HUES64 (cell line): ENCODE measurements at regions not wholly inside any gene's neighbourhood (a gene's known extent, or its start where the extent isn't known, plus 50 kb on each side); places are given as distances from the start of the nearest gene placed in this dataset.

ENCODE experiments used
- H3K27ac ChIP-seq: 2 replicates; pipeline ENCODE4 v1.7.0; 2013; ENCODE audit warnings: low read depth, low read length, inconsistent platforms
- H3K27me3 ChIP-seq: 2 replicates; pipeline ENCODE4 v1.6.1; 2013; ENCODE audit warnings: mild to moderate bottlenecking, low read length; ENCODE audit not compliant: insufficient read depth
- H3K36me3 ChIP-seq: 2 replicates; pipeline ENCODE4 v1.6.1; 2013; ENCODE audit warnings: mild to moderate bottlenecking, low read length; ENCODE audit not compliant: insufficient read depth
- H3K4me1 ChIP-seq: 2 replicates; pipeline ENCODE4 v1.6.1; 2013; ENCODE audit warnings: mild to moderate bottlenecking, low read length, moderate library complexity; ENCODE audit not compliant: insufficient read depth
- H3K4me3 ChIP-seq: 2 replicates; pipeline ENCODE4 v1.5.1; 2013; ENCODE audit warnings: mild to moderate bottlenecking, low read length, moderate library complexity
- H3K9ac ChIP-seq: 2 replicates; pipeline ENCODE4 v1.6.1; 2013; ENCODE audit warnings: mild to moderate bottlenecking, low read depth, low read length
- H3K9me3 ChIP-seq: 2 replicates; pipeline ENCODE4 v1.6.1; 2013; ENCODE audit warnings: low read depth, low read length; ENCODE audit not compliant: insufficient read depth
- WGBS: fragments of 150-250, 120-280 bp; methylation state at CpG from one replicate; pipeline ENCODE4 v1.1.7; 2013; ENCODE audit warnings: missing lambda C conversion rate; 5-methylcytosine and 5-hydroxymethylcytosine counted together

DNA sequence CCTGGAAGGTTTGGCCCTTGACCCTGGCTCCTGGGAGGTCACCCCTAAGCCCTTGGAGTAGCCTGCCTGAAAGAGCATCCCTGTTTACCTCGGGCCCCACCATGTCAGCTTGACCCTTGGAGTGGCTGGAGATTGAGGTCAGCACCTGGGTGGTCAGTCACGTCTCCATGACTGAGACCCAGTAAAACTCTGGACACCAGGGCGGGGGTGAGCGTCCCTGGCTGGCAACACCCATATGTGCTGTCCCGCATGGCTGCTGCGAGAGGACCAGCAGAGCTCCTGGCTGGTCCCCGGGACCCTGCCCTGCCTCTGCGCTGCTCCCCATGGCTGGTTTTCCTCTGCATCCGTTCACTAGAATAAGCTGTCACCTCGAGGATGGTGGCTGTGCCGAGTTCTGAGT lies 91.2 kb downstream of the RBFOX3 start:
- no peaks in the 10 kb centered on the region for H3K9me3 ChIP-seq
- H3K4me3 ChIP-seq = no peak overlapping the region
- H3K27ac ChIP-seq = no peak overlapping the region
- no peaks in the 10 kb centered on the region for H3K36me3 ChIP-seq
- H3K4me1 ChIP-seq = no peaks in the 10 kb centered on the region
- no peak overlapping the region for H3K9ac ChIP-seq
- H3K27me3 ChIP-seq = no peaks in the 10 kb centered on the region
- WGBS = 92% methylated on average over 11 of the region's 11 CpGs

DNA sequence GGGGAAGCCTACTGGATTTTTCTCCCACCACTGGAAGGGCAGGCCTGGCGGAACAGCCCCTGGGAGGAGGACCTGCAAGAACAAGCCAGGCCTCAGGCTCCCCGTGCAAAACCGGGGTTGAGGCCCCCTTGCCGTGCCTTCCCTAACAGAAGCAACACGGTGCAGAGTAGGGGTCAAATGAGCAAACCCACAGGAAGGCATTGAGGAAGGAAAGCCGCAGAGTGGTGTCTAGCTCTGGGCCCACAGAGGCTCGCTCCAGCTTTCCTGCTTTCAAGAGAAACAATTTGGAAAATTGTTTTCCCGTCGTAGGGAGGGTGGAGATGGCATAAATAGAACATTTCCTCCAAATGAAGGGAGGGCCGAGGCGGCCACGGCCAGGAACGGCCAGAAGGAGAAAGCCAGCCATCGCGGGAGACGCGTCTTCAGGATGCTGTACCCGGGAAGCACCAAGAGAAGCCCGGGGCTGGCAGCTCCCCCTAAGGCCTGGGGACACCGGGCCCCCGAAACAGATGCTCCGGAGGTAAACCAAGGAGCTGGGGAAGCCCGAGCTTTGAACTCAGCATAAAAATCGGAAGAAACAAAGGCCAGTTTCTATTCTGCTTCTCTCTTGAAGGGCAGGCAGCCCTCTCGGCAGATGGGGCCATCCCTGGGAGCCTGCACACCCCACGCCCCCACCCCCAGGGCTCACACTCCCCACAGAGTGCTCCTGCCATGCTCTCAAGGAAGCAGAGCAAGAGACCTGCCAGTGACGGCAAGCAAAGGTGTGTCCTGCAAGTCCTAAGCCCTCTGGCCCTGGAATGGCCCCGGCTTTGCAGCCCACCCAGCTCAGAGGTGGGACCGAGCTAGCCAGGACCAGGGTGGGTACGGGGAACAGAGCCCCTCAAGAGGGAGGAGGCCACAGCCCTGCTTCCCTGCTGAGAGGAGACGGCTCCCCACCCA lies 92.0 kb downstream of the RBFOX3 start:
- Histone ChIP-seq H3K4me3 (no peak overlapping the region), H3K9me3 (no peaks in the 10 kb centered on the region), H3K27ac (no peak overlapping the region), H3K27me3 (no peaks in the 10 kb centered on the region), H3K36me3 (no peaks in the 10 kb centered on the region), H3K9ac (no peak overlapping the region), H3K4me1 (no peaks in the 10 kb centered on the region)
- 91% methylated on average over 31 of the region's 31 CpGs for WGBS

DNA sequence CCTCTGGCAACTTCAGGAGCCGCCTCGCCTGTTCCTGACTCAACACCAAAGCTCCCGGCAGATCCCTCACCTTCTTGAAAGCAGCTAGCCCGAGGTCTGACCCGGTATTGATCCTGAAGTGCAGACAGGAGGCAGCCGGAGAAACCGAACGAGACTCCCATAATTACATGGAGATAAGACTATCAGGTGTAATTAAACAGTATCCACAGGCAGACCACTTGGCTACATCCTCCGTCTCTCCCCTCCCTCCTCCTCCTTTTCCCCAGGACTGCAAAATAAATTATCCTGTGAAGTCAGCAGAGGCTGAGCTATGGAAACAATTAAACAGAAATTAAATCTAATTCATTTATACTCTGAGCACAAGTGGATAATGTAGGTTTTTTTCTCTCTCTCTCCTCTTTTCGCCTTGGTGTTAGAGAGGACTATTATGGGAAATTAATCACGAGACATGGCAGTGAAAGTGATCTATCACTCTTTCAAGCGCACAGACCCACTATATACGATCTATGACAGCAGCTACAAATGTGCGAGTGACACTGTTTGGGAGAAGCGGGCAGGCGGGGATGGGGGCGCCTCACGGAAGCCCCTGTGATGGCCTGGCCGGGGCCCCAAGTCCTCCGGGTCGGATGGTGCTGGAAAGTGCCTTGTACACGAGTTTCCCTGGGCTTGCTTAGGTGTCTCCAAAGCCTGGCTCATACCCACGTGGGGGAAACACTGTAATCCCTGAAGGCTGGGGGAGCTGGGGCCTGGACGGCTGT lies 92.8 kb downstream of the RBFOX3 start:
- Histone ChIP-seq H3K36me3 (no peaks in the 10 kb centered on the region), H3K4me1 (no peaks in the 10 kb centered on the region), H3K27me3 (no peaks in the 10 kb centered on the region), H3K27ac (no peak overlapping the region), H3K9ac (no peak overlapping the region), H3K4me3 (no peak overlapping the region), H3K9me3 (no peaks in the 10 kb centered on the region)
- WGBS = 91% methylated on average over 23 of the region's 24 CpGs

DNA sequence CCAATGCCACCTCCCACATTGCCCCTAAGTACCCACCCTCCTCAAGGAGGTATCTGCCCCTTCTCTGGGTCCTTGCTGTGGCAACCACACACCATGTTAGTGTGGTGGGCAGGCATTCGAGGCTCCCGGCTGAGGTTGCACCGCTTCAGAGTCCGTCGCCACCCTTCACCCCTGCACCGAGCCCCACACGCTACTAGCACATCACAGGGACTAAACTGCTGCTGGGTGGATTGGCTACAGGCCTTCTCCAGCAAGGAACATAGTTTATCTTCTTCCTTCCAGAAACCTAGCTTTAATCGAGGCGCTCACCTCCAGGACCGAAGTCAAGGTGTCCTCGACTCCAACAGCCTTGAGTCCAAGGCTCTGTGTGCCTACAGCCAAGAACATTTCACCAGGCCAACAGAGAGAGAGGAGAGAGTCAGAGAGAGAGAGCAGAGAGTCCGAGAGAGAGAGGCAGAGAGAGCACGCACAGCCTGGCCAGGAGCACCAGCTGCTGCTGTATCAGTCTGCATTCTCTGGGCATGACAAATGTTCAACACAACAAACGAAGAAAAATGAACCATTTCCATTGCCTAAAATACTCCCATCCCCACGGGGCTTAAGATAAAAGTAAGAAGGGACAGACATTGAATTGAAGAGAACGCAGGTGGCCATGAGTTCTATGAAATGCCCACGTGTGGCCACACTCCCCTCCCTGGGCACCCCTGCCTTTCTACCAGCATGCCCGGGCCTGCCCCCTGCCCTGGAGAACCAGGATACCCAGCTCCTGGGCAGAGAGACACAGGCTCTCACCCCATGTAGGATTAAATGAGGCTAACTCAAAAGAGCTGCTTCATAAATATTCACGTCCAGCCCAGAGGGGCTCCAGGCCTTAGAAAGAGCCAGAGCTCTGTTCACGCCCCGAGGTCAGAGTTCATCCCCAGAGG lies 94.9 kb downstream of the RBFOX3 start:
- Histone ChIP-seq H3K4me1 (no peaks in the 10 kb centered on the region), H3K9me3 (no peaks in the 10 kb centered on the region), H3K27me3 (no peaks in the 10 kb centered on the region), H3K36me3 (no peaks in the 10 kb centered on the region), H3K4me3 (no peak overlapping the region), H3K27ac (no peak overlapping the region), H3K9ac (no peak overlapping the region)
- 85% methylated on average over 21 of the region's 21 CpGs for WGBS

DNA sequence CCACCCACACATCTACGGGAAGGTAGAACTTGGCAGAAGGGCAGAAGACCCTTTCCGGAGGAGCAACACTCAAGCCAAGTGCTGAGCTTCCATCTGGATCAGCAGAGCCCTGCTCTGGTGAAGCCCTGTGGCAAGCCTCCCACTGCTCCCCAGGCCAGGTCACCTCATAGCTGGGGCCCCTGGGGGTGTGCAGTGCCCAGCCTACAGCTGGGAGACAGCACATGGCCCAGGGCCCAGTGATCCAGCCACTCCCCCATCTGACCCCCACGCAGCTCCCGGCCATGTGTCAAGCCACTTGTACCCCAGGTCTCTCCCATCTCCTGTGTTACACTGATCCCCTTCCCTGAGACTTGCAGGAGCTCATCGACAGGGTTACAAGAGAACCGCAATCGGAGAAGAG lies 95.7 kb downstream of the RBFOX3 start:
- Histone ChIP-seq H3K27me3 (no peaks in the 10 kb centered on the region), H3K36me3 (no peaks in the 10 kb centered on the region), H3K4me3 (no peak overlapping the region), H3K9ac (no peak overlapping the region), H3K9me3 (no peaks in the 10 kb centered on the region), H3K27ac (no peak overlapping the region), H3K4me1 (no peaks in the 10 kb centered on the region)
- WGBS = 96% methylated on average over 7 of the region's 7 CpGs

DNA sequence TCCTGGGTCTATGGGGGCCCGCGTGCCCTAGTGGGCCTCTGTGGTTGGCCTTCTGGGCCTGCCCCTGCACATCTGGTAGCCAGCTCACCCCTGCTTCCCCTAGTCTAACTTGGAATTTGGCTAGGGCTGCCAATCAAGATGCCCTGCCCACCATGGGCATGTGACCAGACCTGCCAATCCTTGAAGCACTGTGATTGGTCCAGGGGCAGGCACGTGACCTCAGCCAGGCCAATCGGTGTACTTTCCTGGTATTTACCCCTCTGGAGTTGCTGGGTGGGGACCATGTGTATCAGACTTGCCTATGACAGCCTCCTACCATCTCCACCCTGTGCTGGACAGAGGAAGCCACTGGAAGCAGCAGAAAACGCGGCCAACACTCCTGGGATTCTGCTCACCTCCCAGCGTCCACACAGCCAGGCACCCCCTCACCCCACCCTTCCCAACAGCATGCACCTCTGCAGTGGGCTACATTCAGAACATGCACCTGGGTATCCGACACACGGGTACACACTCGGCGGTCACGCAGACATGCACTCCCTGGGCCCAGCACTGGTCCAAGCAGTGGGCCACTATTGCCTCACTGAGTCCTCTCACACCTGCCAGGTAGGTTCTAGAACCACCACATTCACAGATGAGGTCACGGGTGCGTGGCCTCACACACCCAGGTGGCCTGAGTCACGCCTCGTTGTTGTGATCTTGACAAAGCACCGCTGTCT lies 96.9 kb downstream of the RBFOX3 start:
- H3K36me3 ChIP-seq = no peaks in the 10 kb centered on the region
- no peaks in the 10 kb centered on the region for H3K4me1 ChIP-seq
- no peaks in the 10 kb centered on the region for H3K27me3 ChIP-seq
- no peak overlapping the region for H3K4me3 ChIP-seq
- no peak overlapping the region for H3K27ac ChIP-seq
- no peak overlapping the region for H3K9ac ChIP-seq
- 95% methylated on average over 17 of the region's 17 CpGs for WGBS
- no peaks in the 10 kb centered on the region for H3K9me3 ChIP-seq

DNA sequence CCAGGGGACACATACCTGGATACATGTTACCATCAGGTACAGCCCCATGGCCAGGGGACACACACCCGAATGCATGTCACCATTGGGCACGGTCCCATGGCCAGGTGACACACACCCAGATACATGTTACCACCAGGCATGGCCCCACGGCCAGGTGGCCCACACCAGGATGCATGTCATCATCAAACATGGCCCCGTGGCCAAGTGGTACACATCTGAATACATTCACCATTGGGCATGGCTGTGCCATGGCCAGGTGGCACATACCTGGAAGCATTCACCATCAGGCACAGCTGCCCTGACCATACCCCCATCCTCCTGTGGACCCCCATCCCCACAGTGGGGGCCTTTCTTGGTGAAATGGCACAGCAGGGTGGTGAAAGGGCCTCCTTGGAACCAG lies 97.6 kb downstream of the RBFOX3 start:
- Histone ChIP-seq H3K27ac (no peak overlapping the region), H3K36me3 (no peaks in the 10 kb centered on the region), H3K4me1 (no peaks in the 10 kb centered on the region), H3K4me3 (no peak overlapping the region), H3K27me3 (no peaks in the 10 kb centered on the region), H3K9me3 (no peaks in the 10 kb centered on the region), H3K9ac (no peak overlapping the region)
- 93% methylated on average over 4 of the region's 4 CpGs for WGBS

DNA sequence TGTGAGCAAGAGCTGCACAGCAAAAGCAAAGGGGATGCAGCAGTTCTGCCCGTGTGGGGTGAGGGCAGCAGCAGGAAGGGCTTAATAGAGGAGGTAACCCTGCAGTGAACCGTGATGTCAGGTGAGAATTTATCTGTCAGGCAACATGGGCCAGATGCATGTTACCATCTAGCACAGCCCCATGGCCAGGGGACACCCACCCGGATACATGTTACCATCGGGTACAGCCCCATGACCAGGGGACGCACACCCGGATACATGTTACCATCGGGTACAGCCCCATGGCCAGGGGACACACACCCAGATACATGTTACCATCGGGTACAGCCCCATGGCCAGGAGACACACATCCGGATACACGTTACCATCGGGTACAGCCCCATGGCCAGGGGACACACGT lies 99.4 kb downstream of the RBFOX3 start:
- Histone ChIP-seq H3K4me3 (no peak overlapping the region), H3K36me3 (no peaks in the 10 kb centered on the region), H3K9ac (no peak overlapping the region), H3K27me3 (no peaks in the 10 kb centered on the region), H3K4me1 (no peaks in the 10 kb centered on the region), H3K9me3 (no peaks in the 10 kb centered on the region), H3K27ac (no peak overlapping the region)
- 93% methylated on average over 12 of the region's 12 CpGs for WGBS

DNA sequence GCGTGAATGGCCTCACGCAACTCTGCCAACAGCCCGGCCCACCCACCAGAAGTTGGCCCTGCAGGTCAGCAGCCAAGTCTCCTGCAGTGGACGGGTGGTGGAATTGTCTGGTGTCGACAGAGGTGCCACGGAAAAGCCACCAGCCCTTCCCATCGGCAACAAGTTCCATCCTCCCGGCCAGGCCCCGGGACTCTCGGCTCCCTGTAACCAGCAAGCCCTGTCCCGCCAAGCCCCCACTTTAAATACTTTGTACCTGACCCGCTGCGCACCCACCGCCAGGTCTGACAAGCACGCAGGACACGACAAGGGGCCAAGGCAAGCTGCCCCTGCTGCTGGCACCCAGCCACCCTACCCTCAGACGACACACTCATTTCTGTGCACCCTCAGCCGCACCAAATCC lies 100.8 kb downstream of the RBFOX3 start:
- WGBS = 93% methylated on average over 18 of the region's 18 CpGs
- H3K27me3 ChIP-seq = no peaks in the 10 kb centered on the region
- H3K4me3 ChIP-seq = no peak overlapping the region
- no peak overlapping the region for H3K9ac ChIP-seq
- H3K4me1 ChIP-seq = no peaks in the 10 kb centered on the region
- no peaks in the 10 kb centered on the region for H3K9me3 ChIP-seq
- H3K36me3 ChIP-seq = no peaks in the 10 kb centered on the region
- no peak overlapping the region for H3K27ac ChIP-seq

DNA sequence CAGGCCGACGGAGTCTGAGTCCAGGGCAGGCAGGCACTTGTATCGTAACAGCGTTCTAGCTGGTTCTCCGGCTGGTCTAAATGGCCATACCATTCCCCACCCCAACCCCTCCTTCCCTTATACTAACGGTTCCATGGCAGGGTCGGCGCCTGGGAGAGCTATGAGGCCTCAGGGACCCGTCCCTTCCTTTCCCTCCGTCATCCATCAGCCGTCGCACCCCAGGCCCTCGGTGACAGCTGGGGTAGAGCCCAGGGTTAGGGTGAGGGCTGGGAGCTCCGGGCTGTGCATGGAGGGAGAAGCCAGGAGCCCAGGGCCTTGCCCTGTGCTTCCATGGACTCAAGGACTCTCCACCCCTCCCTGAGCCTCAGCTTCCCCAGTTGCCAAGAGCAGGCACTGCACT lies 101.4 kb downstream of the RBFOX3 start:
- Histone ChIP-seq H3K9me3 (no peaks in the 10 kb centered on the region), H3K4me1 (no peaks in the 10 kb centered on the region), H3K9ac (no peak overlapping the region), H3K27me3 (no peaks in the 10 kb centered on the region), H3K4me3 (no peak overlapping the region), H3K27ac (no peak overlapping the region), H3K36me3 (no peaks in the 10 kb centered on the region)
- WGBS = 91% methylated on average over 14 of the region's 14 CpGs
